ENCODE measurements at regions not wholly inside any gene's neighbourhood (a gene's known extent, or its start where the extent isn't known, plus 50 kb on each side); places are given as distances from the start of the nearest gene placed in this dataset.

DNA sequence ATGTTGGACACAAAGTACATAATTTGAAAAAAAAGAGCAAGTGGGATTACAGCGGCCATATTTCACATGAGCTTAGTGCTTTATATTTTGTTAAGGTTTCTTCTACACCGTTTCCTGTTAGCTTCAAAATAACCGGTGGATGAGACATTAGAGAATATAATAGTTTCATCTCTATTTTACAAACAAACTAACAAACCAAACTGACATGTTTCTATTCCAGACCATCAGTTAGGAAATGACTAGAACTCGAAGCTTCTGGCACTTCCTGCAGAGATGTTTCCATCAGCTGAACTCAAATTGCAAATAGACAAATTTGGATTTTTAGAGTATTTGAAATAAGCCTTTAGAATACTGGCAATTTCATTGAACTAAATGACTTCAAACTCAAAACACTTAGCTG lies 86.5 kb downstream of the MTRR start:
- DNase-seq (ENCODE audit: low read depth), result no peak

DNA sequence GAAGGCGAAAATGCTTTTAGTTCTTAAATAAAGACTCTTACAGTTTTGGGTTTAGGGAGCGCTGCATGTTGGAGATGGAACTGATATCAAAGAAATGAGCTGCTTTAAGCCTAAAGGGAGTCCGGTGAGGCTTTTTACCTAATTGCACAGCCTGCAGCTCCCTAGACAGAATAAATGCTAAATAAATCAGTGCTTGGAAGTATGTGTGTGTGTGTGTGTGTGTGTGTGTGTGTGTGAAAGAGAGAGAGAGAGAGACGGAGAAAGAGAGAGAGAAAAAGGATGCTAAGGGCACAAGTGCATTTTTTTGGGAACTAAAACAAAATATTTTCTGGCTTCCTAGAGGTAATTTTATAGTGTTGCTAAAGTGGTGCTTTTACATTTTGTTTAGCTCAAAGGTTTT lies 88.4 kb downstream of the MTRR start:
- no peak for DNase-seq (ENCODE audit: low read depth)

DNA sequence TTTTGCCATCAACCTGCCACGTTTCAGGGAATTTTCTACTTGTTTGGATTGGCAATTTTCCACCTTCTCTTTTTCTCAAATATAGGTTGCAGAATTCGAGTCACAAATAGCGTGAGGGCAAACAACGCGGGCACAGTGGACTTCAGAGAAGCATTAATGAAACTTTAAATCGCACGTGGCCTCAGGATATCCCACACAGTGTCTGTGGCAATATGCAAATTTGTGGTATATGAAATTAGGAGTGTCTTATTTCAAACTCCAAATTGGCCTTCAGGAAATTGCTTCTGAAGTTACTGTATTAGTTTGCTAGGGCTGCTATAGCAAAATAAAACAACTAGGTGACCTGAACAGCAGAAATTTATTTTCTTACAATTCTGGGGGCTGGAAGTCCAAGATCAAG lies 91.2 kb downstream of the MTRR start:
- no peak for DNase-seq (ENCODE audit: low read depth)

DNA sequence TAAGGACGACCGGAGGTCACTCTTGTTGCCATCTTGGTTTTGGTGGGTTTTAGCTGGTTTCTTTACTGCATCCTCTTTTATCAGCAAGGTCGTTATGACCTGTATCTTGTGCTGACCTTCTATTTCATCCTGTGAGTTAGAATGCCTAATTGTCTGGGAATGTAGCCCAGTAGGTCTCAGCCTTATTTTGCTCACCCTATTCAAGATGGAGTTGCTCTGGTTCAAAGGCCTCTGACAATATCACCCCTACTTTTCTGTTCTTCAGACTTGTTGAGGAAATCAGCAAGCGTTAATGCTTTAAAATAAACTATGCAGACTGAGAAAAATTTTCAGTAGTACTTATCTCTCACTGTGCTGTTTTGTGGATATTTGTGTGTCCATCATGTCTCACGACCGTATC lies 92.6 kb downstream of the MTRR start:
- no peak for DNase-seq (ENCODE audit: low read depth)

DNA sequence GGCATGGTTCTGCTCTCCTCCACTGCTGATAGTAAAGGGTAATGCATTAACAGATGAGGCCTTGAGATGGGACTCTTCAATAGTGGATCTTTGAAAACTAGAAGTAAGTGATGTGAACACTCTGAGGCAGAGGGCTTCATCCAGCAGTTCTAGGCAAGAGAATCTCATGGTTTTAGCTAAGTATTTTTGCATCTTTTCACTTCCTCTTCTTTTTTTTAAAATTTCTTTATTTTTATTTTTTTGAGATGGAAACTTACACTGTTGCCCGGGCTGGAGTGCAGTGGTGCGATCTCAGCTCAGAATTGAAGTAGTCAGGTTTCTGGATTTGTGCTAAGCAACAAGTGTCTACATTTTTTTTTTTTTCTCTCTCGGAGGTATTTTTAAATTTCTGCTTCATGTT lies 101.9 kb downstream of the MTRR start:
- no peak for DNase-seq (ENCODE audit: low read depth)

DNA sequence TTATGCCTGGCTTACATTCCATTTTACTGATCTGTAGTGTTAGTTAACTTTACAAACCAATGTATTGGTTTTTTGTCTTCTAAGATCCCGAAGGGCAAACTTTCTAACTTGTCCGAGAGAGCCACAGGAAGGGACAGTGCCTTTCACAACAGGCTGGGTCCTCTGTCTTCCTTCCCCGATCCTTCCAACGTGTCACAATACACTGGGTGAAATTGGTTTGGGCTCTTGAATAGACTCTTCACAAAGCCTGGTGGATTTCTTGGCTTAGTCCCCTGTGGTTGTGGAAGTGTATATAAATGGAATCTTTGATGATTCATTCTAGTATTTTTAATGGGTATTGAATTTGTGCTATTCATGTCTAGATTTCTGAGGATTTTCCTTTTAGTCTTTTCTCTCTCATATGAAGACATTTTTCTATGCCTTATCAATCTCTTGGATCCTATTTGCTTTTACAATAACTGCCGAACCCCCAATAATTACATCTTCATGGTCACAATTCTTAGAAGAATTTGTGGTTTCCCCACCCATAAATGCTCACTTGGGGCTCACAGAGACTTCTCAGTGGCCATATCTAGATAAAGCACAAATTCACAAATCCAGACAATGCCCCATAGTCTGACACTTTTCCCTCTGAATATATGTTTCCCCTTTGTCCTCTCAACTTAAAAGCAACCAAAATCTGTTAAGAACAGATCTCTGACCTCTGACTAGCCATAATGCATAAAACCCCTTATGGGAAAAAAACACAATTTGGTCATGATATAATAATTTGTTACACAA lies 107.7 kb downstream of the MTRR start:
- DNase-seq (ENCODE audit: low read depth), result no peak

DNA sequence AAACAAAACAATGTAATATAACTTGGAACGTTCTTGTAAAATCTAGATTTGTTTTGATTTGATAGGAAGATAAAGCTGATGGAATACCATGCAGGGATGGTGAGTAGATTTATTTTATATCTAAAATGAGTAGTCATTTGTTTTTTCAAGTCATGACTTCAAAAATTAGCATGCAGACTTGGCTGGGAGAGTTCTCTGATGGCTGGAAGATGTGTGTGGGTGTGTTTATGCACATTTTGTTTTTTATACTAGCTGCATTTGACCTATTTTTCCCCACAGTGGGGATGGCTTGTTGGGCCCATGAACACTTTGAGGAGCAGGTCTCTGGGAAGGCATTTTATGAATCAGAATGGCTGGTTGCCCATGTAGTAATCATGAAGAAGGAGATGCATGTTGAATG lies 109.2 kb downstream of the MTRR start:
- no peak for DNase-seq (ENCODE audit: low read depth)

DNA sequence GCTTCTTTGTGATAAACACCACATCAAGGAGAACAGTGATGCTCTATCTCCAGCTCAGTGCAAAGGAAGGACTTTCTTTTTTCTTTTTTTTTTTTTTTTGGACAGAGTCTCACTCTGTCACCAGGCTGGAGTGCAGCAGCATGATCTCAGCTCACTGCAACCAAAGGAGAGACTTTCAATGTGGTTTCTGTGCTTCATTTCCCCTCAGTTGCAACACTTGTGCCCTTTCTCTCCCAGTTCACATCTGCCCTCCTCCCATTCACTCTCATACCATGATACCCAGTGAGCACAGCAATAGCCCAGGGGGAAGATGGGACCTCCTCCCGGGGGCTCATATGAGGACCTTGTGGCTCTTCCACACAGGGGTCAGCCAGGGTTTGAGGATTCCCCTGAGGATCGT lies 110.0 kb downstream of the MTRR start:
- no peak for DNase-seq (ENCODE audit: low read depth)

DNA sequence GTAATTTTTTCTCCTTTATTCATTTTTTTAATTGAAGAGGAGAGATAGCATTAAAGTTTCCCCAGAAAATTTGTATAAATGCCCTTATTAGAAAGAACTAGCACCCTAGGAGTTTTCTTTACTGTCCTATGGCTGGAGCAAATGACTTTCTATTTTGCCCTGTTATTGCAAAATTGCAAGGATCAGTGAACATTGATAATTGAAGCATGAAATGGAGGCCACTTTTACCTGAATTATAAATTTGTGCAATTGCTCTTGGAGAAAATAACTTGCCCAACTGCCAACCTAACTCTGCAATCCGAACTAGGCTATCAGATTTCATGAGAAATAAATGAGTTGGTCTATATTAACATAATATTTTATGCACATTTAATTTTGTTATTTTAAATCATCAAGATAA lies 111.9 kb downstream of the MTRR start:
- DNase-seq (ENCODE audit: low read depth), result no peak

DNA sequence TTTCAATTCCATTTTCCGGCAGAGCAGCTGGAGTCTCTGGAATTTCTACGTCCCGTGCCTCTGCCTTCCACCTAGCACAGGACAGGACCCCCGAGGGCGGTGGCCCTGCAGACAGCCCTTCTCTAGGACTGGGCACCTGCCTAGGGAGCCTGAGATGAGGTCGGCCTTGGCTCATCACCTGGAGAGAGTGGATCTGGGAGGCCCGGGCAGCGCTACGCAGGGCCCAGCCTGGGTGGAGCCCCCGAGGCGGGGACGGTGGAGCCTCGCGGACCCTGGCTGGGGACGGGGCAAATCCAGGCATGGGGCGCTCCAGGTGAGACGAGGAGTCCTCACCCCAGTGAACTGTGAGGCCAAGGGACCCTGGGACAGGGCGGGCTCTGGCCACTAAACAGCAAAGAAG lies 114.5 kb downstream of the MTRR start:
- DNase-seq (ENCODE audit: low read depth), result no peak

DNA sequence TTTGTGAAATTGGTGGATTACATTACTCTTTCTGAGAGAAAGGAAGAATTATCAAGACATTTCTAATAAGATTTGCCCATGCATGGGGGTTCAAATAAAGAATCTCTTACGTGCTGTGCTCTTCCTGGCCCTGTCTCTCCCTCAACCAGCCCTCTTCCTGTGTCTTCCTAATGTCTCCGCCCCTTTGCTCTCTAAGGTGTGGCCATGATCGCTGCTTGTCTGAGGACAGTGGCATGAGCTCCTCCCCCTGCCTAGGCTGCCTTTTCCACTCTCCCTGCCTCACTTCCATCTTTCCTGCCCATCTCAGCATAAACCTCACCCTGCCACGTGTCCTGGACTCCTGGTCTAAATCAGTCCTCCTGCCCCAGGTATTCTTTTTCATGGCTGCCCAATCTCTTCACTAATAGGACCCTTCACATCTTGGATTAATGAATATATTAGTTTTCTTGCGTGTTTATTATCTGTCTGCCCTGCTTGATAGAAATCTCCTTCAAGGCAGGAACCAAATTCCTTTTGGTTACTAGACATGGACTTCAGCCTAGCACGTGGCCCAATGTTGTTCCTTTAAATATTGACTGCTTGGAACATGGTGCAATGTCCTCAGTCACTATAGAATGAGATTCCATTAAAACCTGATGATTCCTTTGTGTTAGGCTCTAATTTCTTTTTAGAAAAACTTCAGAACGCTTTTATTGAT lies 122.3 kb downstream of the MTRR start:
- no peak for DNase-seq (ENCODE audit: low read depth)

DNA sequence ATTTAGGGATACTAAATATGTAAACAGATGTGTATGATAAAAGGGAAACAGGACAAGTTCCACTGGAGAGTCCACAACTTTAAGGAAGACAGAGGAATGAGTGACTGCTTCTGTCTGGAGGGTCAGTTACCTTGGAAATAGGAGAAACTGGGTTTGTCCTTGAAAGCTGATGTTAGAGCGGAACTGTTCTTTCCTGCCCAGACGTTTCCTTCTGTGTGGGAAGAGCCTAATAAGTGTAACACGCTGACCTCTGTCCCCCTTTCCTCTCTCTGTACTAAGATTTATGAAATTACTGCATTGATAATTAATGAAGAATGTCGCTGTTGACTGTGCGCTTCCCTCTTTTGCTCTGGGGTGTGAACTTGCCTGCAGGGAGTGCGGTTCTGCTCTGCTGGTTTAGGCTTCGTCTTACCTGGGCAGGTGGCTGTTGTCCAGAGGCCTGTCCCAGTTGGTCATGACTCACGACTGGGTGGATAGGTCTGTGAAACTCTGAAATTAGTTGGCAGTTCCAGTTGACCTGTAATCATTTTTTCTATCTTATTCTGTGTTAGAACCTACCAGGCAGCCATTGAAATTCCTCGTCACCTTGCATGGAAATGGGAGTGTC lies 126.8 kb downstream of the MTRR start:
- DNase-seq (ENCODE audit: low read depth), result no peak

DNA sequence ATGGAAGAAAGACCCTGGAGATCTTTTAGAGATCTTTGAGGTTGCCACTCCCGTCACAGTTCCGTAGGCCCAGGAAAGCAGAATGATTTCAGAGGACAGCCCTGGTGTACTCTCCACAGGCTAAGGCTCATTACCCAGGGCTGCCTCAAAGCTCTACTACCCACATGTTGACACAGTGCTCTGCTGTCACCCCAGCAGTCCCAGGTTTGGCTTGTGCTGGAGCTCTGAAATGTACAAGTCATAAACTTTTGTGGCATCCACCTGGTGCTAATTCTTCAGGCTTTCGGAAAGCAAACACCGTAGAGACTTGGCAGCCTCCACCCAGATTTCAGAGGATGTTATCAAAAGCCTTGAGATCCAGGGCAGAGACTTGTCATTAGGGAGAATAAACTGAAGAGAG lies 136.5 kb downstream of the MTRR start:
- no peak for DNase-seq (ENCODE audit: low read depth)

DNA sequence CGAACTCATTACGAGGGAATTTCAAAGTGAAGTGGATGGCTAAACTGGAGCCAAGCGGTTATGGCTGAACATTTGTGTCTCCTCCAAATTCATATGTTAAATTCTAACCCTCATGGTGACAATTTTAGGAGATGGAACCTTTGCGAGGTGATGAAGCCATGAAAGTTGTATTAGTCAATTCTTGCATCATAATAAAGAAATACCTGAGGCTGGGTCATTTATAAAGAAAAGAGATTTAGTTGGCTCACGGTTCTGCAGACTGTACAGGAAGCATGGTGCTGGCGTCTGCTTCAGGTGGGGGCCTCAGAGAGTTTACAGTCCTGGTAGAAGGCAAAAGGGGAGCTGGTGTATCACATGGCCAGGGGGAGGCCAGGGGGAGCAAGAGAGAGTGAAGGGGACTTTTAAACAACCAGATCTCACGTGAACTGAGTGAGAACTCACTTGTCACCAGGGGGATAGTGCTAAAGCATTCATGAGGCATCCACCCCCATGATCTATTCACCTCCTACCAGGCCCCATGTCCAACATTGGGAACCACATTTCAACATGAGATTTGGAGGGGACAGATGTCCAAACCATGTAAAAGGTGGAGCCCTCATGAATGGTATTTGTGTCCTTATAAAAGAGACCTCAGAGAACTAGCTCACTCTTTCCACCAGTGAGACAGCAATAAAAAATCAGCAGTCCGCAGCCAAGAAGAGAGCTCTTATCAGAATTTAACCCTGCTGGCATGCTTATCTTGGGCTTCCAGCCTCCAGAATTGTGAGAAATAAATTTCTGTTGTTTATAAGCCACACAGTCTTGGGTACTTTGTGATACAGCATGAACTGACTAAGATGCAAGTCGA lies 143.4 kb downstream of the MTRR start:
- no peak for DNase-seq (ENCODE audit: low read depth)

DNA sequence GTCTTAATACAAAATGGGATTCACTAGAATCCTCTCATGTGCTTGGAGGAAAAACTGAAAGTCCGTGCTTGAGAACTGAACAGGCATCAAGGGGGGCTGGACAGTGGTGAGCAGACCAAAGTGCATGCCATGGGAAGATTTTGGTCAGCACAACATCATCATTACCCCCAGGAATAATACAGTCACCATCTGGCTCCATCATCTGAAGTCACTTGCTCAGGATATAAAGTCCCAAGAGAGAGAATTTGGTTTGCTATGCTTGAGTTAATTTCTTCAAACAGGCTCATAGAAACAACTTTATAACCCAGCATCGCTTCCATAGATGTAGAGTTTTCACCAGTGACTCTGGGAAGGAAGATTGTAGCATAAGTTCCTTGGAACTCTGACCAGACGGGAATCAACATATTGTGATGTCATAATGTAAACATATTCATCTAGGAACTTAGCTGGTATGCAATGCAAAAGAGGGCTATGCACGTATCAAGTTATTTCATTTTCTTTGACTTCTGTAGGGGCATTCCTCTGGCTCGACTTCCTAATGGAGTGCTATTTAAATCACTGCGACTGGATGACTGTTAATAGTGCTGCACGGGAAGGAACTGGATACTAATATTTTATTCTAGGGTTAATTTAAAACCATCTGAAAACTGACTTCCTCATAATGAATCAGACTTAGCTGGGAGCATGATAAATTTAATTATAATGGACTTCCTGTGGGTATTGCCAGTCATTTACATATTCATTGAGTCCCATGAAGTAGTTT lies 145.2 kb downstream of the MTRR start:
- no peak for DNase-seq (ENCODE audit: low read depth)

DNA sequence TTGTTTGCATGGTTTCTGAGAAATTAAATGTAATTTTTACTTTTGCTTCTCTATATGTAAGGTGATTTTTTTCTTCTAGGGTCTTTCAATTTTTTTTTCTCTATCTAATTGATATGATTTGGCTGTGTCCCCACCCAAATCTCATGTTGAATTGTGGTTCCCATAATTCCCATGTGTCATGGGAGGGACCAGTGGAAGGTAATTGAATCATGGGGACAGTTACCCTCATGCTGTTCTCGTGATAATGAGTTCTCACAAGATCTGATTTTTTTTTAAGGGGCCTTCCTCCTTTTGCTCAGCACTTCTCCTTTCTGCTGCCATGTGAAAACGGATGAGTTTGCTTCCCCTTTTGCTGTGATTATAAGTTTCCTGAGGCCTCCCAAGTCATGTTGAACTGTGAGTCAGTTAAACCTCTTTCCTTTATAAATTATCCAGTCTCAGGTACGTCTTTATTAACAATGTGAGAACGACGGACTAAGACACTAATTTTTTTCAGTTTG lies 150.8 kb downstream of the MTRR start:
- DNase-seq (ENCODE audit: low read depth), result no peak

DNA sequence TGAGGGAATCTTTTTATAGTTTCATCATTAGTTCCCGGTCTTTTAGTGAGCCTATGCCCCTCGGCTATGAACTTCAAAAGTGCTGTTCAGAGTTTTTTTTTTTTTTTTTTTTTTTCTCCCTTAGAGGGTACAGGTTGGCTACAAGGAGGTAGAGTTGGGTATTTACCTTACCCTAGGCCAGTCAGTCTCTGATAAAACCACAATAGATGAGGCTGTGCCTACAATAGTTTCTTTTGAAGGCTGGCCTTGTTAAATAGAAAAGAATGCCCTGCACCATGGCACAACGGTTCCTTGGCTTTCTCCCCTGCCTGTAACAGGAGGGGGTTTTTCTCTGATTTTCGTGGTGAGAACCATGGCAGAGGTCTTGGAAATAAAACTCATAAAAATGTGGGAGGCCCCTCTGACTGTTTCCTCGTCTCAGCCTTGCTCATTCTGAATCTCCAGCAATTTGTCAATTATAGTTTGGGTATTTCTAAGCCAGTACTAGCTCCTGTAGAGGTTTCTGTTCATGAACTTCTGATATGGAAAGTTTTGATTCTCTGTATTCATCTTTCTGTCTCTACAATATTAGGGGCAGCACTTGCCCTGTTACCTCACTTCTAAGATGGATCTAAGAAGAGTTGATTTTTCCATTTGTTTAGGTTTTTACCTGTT lies 152.0 kb downstream of the MTRR start:
- DNase-seq (ENCODE audit: low read depth), result no peak

DNA sequence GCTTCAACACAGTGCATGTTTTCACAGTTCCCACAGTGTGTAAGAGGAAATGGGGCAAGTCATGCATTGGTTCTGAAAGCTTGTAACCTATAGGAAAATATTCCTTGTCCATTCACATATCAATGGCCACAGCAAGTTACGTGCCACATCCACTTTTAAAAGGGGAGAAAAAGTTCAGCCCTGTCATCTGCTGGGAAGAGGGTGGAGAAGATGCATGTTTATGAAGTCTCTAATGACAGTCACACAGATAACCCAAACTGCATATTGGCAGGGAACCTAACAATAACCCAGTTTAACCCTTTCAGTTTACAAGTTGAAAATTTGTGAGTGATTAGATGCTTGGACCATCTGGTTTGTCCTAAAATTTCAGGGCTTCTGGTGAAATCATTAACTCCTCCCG lies 159.3 kb downstream of the MTRR start:
- DNase-seq (ENCODE audit: low read depth), result no peak

DNA sequence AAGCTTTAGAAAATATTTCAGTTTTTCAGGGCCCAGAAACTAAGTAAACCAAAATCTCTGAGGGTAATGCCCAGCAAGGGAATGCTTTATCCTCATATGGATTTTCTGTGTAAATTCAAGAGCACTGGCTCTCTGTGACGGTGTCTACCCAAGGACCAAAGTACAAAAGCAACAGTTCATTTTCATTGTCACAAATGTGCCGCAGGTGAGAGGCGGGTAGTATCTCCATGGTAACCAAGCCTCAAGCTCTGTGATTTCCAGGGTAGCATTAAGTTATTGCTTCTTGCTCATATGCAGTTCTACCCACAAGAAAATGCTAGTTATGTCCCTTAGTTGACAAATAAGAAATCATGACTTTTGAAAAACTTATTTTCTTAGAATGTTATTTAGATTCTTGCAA lies 164.3 kb downstream of the MTRR start:
- DNase-seq (ENCODE audit: low read depth), result no peak

DNA sequence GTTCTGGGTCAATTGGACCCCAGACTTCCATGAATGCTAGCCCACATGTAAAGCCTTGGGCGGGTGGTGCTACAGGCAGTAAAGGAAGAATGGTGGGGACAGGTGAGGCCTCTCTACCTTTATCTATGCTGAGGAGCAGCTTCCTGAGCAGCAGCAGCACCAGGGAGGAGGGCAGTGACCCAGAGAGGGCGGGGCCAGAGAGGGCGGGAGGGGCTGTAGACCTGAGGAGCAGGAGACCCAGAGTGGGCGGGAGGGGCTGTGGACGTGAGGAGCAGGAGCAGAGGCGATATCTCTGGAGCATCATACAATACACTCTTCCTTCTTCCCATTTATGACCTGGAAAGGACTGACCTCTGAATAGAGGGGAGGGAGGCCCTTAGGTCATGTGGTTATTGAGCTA lies 165.9 kb downstream of the MTRR start:
- DNase-seq (ENCODE audit: low read depth), result no peak

DNA sequence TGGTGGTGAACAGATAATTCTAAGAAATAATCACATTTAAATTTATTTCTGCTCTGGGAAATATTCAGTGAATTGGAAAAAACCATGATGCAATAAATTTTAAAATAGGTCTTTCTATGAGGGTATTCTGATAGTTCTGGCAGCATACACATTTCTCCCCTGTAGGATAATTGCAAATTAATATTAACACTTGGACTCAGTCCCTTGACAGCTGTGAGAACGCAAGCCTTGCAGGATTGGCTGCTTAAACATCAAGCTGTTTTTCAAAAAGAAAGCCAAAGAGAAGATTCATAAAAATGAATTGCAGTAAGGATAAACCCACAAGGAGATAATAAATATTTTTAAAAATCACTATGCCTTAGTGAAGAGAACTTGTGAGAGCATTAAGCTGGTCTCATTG lies 180.0 kb downstream of the MTRR start:
- no peak for DNase-seq (ENCODE audit: low read depth)

Measured in stimulated activated CD8-positive, alpha-beta memory T cell treated with anti-CD3 and anti-CD28 coated beads, Interleukin-15, amount 100 ng/mL, for 24 hours (primary cell).